ENCODE measurements at regions not wholly inside any gene's neighbourhood (a gene's known extent, or its start where the extent isn't known, plus 50 kb on each side); places are given as distances from the start of the nearest gene placed in this dataset.

GRCh38 chr5:77907786-77908185 lies 131.6 kb upstream of the TBCA start:
- TF ChIP-seq CTCF (IDR thresholded peaks at IDR 0.05) (no peak), POLR2A (IDR thresholded peaks at IDR 0.05) (no peak)

All from testis (tissue), 2 donors.